DOHH2 (cell line): ENCODE measurements at regions not wholly inside any gene's neighbourhood (a gene's known extent, or its start where the extent isn't known, plus 50 kb on each side); places are given as distances from the start of the nearest gene placed in this dataset.

Experiments used
- H3F3A ChIP-seq: fragments of 200-600 bp; sonication (generic), shearing (Covaris generic); 2 replicates; pipeline ENCODE4 v1.6.0; 2016; ENCODE audit warnings: antibody characterized with exemption, mild to moderate bottlenecking; ENCODE audit not compliant: control insufficient read depth, insufficient read depth
- H3K27ac ChIP-seq: fragments of 200-600 bp; sonication (generic); 2 replicates; pipeline ENCODE4 v1.5.1; 2014; ENCODE audit warnings: low read depth, mild to moderate bottlenecking, low read length, moderate library complexity
- H3K27me3 ChIP-seq: fragments of 200-600 bp; sonication (generic); 2 replicates; pipeline ENCODE4 v1.6.1; 2014; ENCODE audit warnings: mild to moderate bottlenecking, low read length, mixed read lengths; ENCODE audit not compliant: control insufficient read depth
- H3K36me3 ChIP-seq: fragments of 200-600 bp; sonication (generic); 2 replicates; pipeline ENCODE4 v1.6.1; 2014; ENCODE audit warnings: mild to moderate bottlenecking, low read length, moderate library complexity, mixed read lengths; ENCODE audit not compliant: control insufficient read depth
- H3K4me1 ChIP-seq: fragments of 200-600 bp; sonication (generic); 2 replicates; pipeline ENCODE4 v1.6.1; 2014; ENCODE audit warnings: mild to moderate bottlenecking, low read length, mixed read lengths; ENCODE audit not compliant: control insufficient read depth
- H3K4me2 ChIP-seq: fragments of 200-600 bp; sonication (generic); 2 replicates; pipeline ENCODE4 v1.6.0; 2014; ENCODE audit warnings: mild to moderate bottlenecking, low read length, moderate library complexity
- H3K4me3 ChIP-seq: fragments of 200-600 bp; sonication (generic); 2 replicates; pipeline ENCODE4 v1.5.1; 2014; ENCODE audit warnings: mild to moderate bottlenecking, low read length, mixed read lengths
- H3K79me2 ChIP-seq: fragments of 200-600 bp; sonication (generic); 2 replicates; pipeline ENCODE4 v1.6.1; 2014; ENCODE audit warnings: mild to moderate bottlenecking, low read length, mixed read lengths; ENCODE audit not compliant: control insufficient read depth
- H3K9me2 ChIP-seq: fragments of 200-600 bp; sonication (generic); replicated peaks from 2 replicates; pipeline ENCODE4 v1.6.1; 2014; ENCODE audit warnings: mild to moderate bottlenecking, low read length, mixed read lengths; ENCODE audit not compliant: control insufficient read depth
- H3K9me3 ChIP-seq: fragments of 200-600 bp; sonication (generic); 2 replicates; pipeline ENCODE4 v1.6.1; 2014; ENCODE audit warnings: antibody characterized with exemption, low read length, mixed read lengths; ENCODE audit not compliant: control insufficient read depth, insufficient read depth
- H4K20me1 ChIP-seq: fragments of 200-600 bp; sonication (generic); 2 replicates; pipeline ENCODE4 v1.6.0; 2014; ENCODE audit warnings: low read depth, mild to moderate bottlenecking, antibody characterized with exemption, low read length, moderate library complexity; ENCODE audit not compliant: control insufficient read depth, insufficient read depth
- EZH2phosphoT487 ChIP-seq: fragments of 200-600 bp; sonication (generic); IDR thresholded peaks from 2 replicates; pipeline ENCODE4 v1.6.1; 2017; ENCODE audit warnings: borderline replicate concordance, mild to moderate bottlenecking, antibody characterized with exemption, low read length, moderate library complexity, mixed read lengths
- TF ChIP-seq, protein P1 (sequence below): fragments of 200-600 bp; sonication (generic); IDR thresholded peaks from one replicate; pipeline ENCODE4 v1.5.1; 2014; ENCODE audit warnings: antibody characterized with exemption, mild to moderate bottlenecking, low read depth, low read length; ENCODE audit not compliant: poor library complexity, severe bottlenecking

DNA sequence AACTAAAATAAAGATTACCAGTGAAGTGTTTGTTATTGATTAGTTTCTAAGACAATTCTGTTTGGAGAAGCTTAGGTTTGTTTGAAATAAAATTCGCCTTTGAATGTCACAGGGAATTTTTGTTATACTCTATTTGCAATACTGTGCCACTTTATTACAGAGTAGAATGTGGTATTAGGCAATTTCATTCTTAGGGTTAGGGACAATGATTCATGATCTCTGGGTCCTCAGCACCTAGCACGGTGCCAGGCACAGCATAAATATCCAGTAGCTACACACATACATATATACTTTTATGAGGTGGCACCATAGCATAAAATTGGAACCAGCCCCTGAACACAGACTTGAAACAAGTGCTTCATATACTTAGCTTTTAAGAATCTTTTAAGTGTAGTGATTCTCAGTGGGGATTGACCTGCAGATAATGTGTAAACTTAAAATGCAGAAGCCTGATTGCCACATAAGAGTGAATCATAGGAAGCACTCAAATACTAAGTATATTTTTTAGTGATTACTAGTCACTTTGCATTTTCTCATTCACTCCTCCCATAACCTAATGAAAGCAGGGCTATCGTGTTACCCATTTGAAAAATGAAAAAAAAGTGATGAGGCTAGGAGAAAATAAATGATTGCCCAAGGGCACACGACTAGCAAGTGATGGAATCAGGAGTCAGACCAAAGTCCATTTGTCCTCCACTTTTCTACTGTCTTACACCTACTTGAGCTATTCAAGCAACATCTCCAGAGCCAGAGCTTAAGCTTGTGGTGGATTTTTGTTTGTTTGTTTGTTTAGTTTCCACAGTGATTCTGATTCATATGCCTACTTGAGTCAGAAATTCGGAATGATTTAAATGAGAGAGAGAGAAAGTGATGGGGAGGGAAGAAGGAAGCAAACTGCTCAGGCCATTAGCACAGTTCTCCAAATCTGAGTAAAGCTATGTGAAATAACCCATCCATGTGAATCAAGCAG is 366.0 kb upstream of the FGF13 start:
- Histone ChIP-seq H3K27ac (no peak overlapping the region), H3K9me3 (no peaks in the 10 kb centered on the region), H3F3A (no peaks in the 10 kb centered on the region), H3K27me3 (no peaks in the 10 kb centered on the region), H3K4me2 (no peak overlapping the region), H3K9me2 (no peaks in the 10 kb centered on the region), H3K4me1 (no peaks in the 10 kb centered on the region), H3K4me3 (no peak overlapping the region), H4K20me1 (no peaks in the 10 kb centered on the region), H3K36me3 (no peaks in the 10 kb centered on the region), H3K79me2 (no peaks in the 10 kb centered on the region)
- TF ChIP-seq, protein P1, sequence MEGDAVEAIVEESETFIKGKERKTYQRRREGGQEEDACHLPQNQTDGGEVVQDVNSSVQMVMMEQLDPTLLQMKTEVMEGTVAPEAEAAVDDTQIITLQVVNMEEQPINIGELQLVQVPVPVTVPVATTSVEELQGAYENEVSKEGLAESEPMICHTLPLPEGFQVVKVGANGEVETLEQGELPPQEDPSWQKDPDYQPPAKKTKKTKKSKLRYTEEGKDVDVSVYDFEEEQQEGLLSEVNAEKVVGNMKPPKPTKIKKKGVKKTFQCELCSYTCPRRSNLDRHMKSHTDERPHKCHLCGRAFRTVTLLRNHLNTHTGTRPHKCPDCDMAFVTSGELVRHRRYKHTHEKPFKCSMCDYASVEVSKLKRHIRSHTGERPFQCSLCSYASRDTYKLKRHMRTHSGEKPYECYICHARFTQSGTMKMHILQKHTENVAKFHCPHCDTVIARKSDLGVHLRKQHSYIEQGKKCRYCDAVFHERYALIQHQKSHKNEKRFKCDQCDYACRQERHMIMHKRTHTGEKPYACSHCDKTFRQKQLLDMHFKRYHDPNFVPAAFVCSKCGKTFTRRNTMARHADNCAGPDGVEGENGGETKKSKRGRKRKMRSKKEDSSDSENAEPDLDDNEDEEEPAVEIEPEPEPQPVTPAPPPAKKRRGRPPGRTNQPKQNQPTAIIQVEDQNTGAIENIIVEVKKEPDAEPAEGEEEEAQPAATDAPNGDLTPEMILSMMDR: no peak
- no peak for TF ChIP-seq EZH2phosphoT487

DNA sequence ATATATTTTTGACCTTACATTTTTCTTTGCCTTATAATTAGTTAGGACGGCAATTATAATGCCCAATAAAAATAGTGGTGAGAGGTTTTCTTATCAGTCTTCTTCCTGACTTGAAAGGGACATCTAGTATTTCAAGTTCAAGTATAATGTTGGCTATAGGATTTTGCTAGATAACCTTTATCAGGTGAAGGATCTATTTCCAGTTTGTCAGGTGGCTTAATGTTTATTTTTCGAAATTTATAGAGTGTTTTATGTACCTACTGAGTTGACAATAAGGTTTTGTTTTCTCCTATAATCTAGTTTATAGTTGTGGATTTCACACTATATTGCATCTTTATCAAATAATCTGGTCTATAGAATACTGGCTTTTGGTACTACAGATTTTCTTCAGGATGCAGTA is 351.8 kb upstream of the FGF13 start:
- Histone ChIP-seq H3K4me1 (no peaks in the 10 kb centered on the region), H3K4me3 (no peak overlapping the region), H3K9me2 (no peaks in the 10 kb centered on the region), H4K20me1 (no peaks in the 10 kb centered on the region), H3F3A (no peaks in the 10 kb centered on the region), H3K4me2 (no peak overlapping the region), H3K36me3 (no peaks in the 10 kb centered on the region), H3K79me2 (no peaks in the 10 kb centered on the region), H3K27me3 (no peaks in the 10 kb centered on the region), H3K9me3 (no peaks in the 10 kb centered on the region), H3K27ac (no peak overlapping the region)
- TF ChIP-seq EZH2phosphoT487: no peak
- TF ChIP-seq, protein P1: no peak

DNA sequence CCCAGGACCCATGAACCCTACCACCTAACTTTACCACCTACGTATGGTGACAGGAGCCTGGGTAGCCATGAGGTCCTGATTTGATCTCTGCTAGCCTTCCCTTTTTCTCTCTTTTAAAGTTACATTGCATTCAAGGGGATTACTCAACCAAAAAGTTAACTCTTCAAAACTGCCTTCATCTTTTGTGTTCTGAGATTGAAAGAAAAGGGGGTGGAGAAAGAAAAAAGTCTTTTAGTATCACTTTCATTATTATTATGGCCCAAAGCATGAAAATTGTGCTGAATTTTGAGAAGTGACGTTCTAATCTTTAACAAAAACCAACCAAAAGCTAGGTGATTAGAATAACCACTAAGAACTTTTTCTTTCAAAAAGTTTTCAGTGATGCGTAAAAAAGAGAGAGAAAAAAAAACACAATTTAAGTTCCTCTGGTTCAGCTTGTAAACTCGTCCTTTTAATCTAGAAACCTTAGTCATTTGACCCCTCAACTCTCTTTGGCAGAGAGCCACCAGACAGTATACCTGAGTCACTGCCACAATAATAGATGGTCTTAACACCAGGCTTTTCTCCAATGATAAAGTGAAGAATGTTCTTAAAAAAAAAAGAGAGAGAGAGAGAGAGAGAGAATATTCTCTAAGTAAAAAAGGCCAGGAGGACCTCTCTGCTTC is 347.4 kb upstream of the FGF13 start:
- no peaks in the 10 kb centered on the region for H3K27me3 ChIP-seq
- H3K4me3 ChIP-seq: no peak overlapping the region
- H4K20me1 ChIP-seq: no peaks in the 10 kb centered on the region
- no peaks in the 10 kb centered on the region for H3F3A ChIP-seq
- H3K27ac ChIP-seq: no peak overlapping the region
- H3K4me2 ChIP-seq: no peak overlapping the region
- TF ChIP-seq, protein P1: no peak
- TF ChIP-seq EZH2phosphoT487: no peak
- no peaks in the 10 kb centered on the region for H3K79me2 ChIP-seq
- no peaks in the 10 kb centered on the region for H3K9me2 ChIP-seq
- no peaks in the 10 kb centered on the region for H3K9me3 ChIP-seq
- no peaks in the 10 kb centered on the region for H3K36me3 ChIP-seq
- H3K4me1 ChIP-seq: no peaks in the 10 kb centered on the region
